Activated CD8-positive, alpha-beta memory T cell treated with anti-CD3 and anti-CD28 coated beads for 48 hours (primary cell): ENCODE measurements at regions not wholly inside any gene's neighbourhood (a gene's known extent, or its start where the extent isn't known, plus 50 kb on each side); places are given as distances from the start of the nearest gene placed in this dataset.
"Not testable (repeated sequence)": the region's sequence is repeated elsewhere in the genome, so short reads cannot be mapped to it uniquely, and the experiment has no call there.

Source experiments
- DNase-seq, 3 experiments: peaks; one replicate each; pipeline ENCODE4 v3.0.0-alpha.2; 2020; ENCODE audit warnings: low read depth in 2 of 3, low spot score in 2 of 3

GRCh38 chr16:9338068-9338467, 246.6 kb downstream of the HAPSTR1 start:
- no peak for DNase-seq

GRCh38 chr16:9338510-9338909, 247.1 kb downstream of the HAPSTR1 start:
- no peak for DNase-seq

- DNase-seq, result no peak
These were observed 249.2 kb downstream of the HAPSTR1 start for GRCh38 chr16:9340526-9341256.

- no peak for DNase-seq
These were observed 251.8 kb downstream of the HAPSTR1 start for GRCh38 chr16:9343276-9343675.

- DNase-seq, result no peak
These were observed 253.1 kb downstream of the HAPSTR1 start for GRCh38 chr16:9344508-9344907.

GRCh38 chr16:9345046-9345445, 253.6 kb downstream of the HAPSTR1 start:
- DNase-seq, result no peak

- no peak for DNase-seq
These were observed 254.4 kb downstream of the HAPSTR1 start for GRCh38 chr16:9345880-9346279.

GRCh38 chr16:9348912-9349311, 257.5 kb downstream of the HAPSTR1 start:
- no peak for DNase-seq

- not testable (repeated sequence) for DNase-seq
These were observed 258.0 kb downstream of the HAPSTR1 start for GRCh38 chr16:9349373-9349960.

GRCh38 chr16:9350119-9350799, 258.8 kb downstream of the HAPSTR1 start:
- not testable (repeated sequence) for DNase-seq

GRCh38 chr16:9351440-9351839, 260.0 kb downstream of the HAPSTR1 start:
- no peak for DNase-seq

- DNase-seq, result no peak
These were observed 260.5 kb downstream of the HAPSTR1 start for GRCh38 chr16:9351841-9352434.

GRCh38 chr16:9357829-9358228, 266.4 kb downstream of the HAPSTR1 start:
- no peak for DNase-seq

GRCh38 chr16:9360075-9360474, 268.6 kb downstream of the HAPSTR1 start:
- no peak for DNase-seq

- no peak for DNase-seq
These were observed 270.6 kb downstream of the HAPSTR1 start for GRCh38 chr16:9362050-9362449.

GRCh38 chr16:9362604-9363003, 271.2 kb downstream of the HAPSTR1 start:
- no peak for DNase-seq

GRCh38 chr16:9363520-9363919, 272.1 kb downstream of the HAPSTR1 start:
- DNase-seq, result no peak

GRCh38 chr16:9364721-9365369, 273.4 kb downstream of the HAPSTR1 start:
- DNase-seq, result no peak

- DNase-seq, result no peak
These were observed 273.9 kb downstream of the HAPSTR1 start for GRCh38 chr16:9365370-9365728.

- DNase-seq, result no peak
These were observed 274.9 kb downstream of the HAPSTR1 start for GRCh38 chr16:9366048-9366969.
